Prostate gland (tissue), 2 donors: ENCODE measurements at regions not wholly inside any gene's neighbourhood (a gene's known extent, or its start where the extent isn't known, plus 50 kb on each side); places are given as distances from the start of the nearest gene placed in this dataset.
"Not testable (repeated sequence)": the region's sequence is repeated elsewhere in the genome, so short reads cannot be mapped to it uniquely, and the experiment has no call there.

Experiments
- DNase-seq: peaks from one replicate; pipeline ENCODE4 v3.0.0-alpha.2; 2019; ENCODE audit warnings: low spot score
- H3K27ac ChIP-seq, 2 donors: fragments of 200-600 bp; sonication (generic); 2 replicates each; pipeline ENCODE4 v1.5.1; 2017 to 2019
- H3K27me3 ChIP-seq: fragments of 200-600 bp; sonication (generic); replicated peaks from 2 replicates; pipeline ENCODE4 v1.5.1; 2019; ENCODE audit not compliant: insufficient read depth
- H3K36me3 ChIP-seq, 2 donors: fragments of 200-600 bp; sonication (generic); 1 replicate in 1 of 2; 2 replicates in 1 of 2; pipeline versions ENCODE4 v1.5.1 to v1.8.1; 2017 to 2019
- H3K4me1 ChIP-seq: fragments of 200-600 bp; sonication (generic); replicated peaks from 2 replicates; pipeline ENCODE4 v1.5.1; 2019
- H3K4me3 ChIP-seq, 2 donors: fragments of 200-600 bp; sonication (generic); 2 replicates each; pipeline ENCODE4 v1.5.1; 2017 to 2019
- H3K9me3 ChIP-seq: fragments of 200-600 bp; sonication (generic); 2 replicates; pipeline ENCODE4 v1.5.1; 2017
- POLR2A ChIP-seq: fragments of 450-650 bp; IDR thresholded peaks from one replicate; pipeline ENCODE4 v1.6.1; 2016; ENCODE audit warnings: antibody characterized with exemption, mild to moderate bottlenecking
- POLR2AphosphoS5 ChIP-seq: sonication (generic); formaldehyde crosslinking; IDR thresholded peaks from one replicate; pipeline ENCODE4 v1.6.1; 2017; ENCODE audit warnings: antibody characterized with exemption
- WGBS: methylation state at CpG from one replicate; pipeline ENCODE4 v1.1.5; 2018; 5-methylcytosine and 5-hydroxymethylcytosine counted together
- intact Hi-C: fragments of 100-400 bp; cut with DNase I; formaldehyde crosslinking; loops from one replicate; pipeline ENCODE4 v1.14.2; 2022
- TF ChIP-seq, protein P1 (sequence below), 4 experiments: fragments of 200-600 bp in 2 of 4; fragments of 450-650 bp in 2 of 4; sonication (generic) in 2 of 4; IDR thresholded peaks; 1 replicate in 3 of 4; 2 replicates in 1 of 4; pipeline ENCODE4 v1.5.1; 2016 to 2019; ENCODE audit warnings: antibody characterized with exemption in 4 of 4, mild to moderate bottlenecking in 2 of 4, moderate library complexity in 2 of 4

- DNase-seq = no peak
- no peak overlapping the region for H3K4me3 ChIP-seq
- no peak for TF ChIP-seq POLR2AphosphoS5
- TF ChIP-seq POLR2A = no peak
- no peaks in the 10 kb centered on the region for H3K4me1 ChIP-seq
- no peaks in the 10 kb centered on the region for H3K27me3 ChIP-seq
- H3K27ac ChIP-seq = no peak overlapping the region
- H3K9me3 ChIP-seq = no peaks in the 10 kb centered on the region
- intact Hi-C loops = no loop called here
- H3K36me3 ChIP-seq = no peaks in the 10 kb centered on the region
Measured at GRCh38 chrY:7543506-7543905, 632.0 kb upstream of the AMELY start.

GRCh38 chrY:7542256-7542858 lies 630.8 kb upstream of the AMELY start:
- DNase-seq = no peak
- TF ChIP-seq POLR2A (no peak), POLR2AphosphoS5 (no peak)
- TF ChIP-seq, protein P1, sequence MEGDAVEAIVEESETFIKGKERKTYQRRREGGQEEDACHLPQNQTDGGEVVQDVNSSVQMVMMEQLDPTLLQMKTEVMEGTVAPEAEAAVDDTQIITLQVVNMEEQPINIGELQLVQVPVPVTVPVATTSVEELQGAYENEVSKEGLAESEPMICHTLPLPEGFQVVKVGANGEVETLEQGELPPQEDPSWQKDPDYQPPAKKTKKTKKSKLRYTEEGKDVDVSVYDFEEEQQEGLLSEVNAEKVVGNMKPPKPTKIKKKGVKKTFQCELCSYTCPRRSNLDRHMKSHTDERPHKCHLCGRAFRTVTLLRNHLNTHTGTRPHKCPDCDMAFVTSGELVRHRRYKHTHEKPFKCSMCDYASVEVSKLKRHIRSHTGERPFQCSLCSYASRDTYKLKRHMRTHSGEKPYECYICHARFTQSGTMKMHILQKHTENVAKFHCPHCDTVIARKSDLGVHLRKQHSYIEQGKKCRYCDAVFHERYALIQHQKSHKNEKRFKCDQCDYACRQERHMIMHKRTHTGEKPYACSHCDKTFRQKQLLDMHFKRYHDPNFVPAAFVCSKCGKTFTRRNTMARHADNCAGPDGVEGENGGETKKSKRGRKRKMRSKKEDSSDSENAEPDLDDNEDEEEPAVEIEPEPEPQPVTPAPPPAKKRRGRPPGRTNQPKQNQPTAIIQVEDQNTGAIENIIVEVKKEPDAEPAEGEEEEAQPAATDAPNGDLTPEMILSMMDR (IDR thresholded peaks at IDR 0.05) = no peak

GRCh38 chrY:7529396-7529795 lies 617.8 kb upstream of the AMELY start:
- Histone ChIP-seq H3K27me3 (no peaks in the 10 kb centered on the region), H3K27ac (no peak overlapping the region), H3K4me3 (no peak overlapping the region), H3K36me3 (no peaks in the 10 kb centered on the region), H3K4me1 (no peaks in the 10 kb centered on the region), H3K9me3 (no peaks in the 10 kb centered on the region)
- DNase-seq = peak; percentile 29
- 51% methylated on average over 2 of the region's 2 CpGs for WGBS
- intact Hi-C loops = no loop called here
- TF ChIP-seq, protein P1 (IDR thresholded peaks at IDR 0.05) = no peak
- peak; percentile 53 for TF ChIP-seq POLR2AphosphoS5
- no peak for TF ChIP-seq POLR2A

More at GRCh38 chrY:7542256-7542858, 630.8 kb upstream of the AMELY start:
- H3K36me3 ChIP-seq = no peaks in the 10 kb centered on the region
- H3K27ac ChIP-seq = no peak overlapping the region
- intact Hi-C loops = no loop called here
- 81% methylated on average over 2 of the region's 2 CpGs for WGBS
- H3K27me3 ChIP-seq = no peaks in the 10 kb centered on the region
- H3K4me3 ChIP-seq = no peak overlapping the region
- no peaks in the 10 kb centered on the region for H3K9me3 ChIP-seq
- H3K4me1 ChIP-seq = no peaks in the 10 kb centered on the region

DNA sequence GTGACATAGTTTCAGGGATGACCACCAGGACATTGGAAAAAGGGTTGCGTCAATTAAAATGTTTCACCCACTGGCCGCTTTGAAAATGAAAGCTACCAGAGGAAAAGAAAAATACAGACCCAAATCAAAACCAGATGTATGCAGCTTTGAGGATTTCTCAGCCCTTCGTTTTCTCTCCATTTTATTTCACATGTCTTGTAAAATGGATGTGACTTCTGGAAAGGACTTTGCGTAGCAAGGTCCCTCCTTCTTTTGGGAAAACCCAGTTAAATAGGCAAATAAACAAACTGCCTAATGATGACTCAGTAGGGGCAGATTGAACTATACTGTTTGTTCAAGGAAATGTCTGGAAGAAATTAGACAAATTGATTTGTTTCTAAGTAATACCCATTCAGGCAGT lies 616.0 kb upstream of the AMELY start:
- peak overlapping the region in 1 of 2 donors; percentile 19 for H3K27ac ChIP-seq
- WGBS = 46% methylated on average over 4 of the region's 4 CpGs
- H3K9me3 ChIP-seq, DNase-seq, H3K27me3 ChIP-seq, H3K4me1 ChIP-seq, H3K4me3 ChIP-seq, H3K36me3 ChIP-seq, intact Hi-C loops: not testable (repeated sequence)
- peak; percentile 13 for TF ChIP-seq POLR2AphosphoS5

- no peaks in the 10 kb centered on the region for H3K27me3 ChIP-seq
- no peak overlapping the region for H3K27ac ChIP-seq
- intact Hi-C loops = no loop called here
- no peaks in the 10 kb centered on the region for H3K9me3 ChIP-seq
- H3K4me1 ChIP-seq = no peaks in the 10 kb centered on the region
- no peak overlapping the region for H3K4me3 ChIP-seq
- no peaks in the 10 kb centered on the region for H3K36me3 ChIP-seq
- no peak for DNase-seq
- 100% methylated on average over 1 of the region's 1 CpG for WGBS
- TF ChIP-seq POLR2A (no peak), POLR2AphosphoS5 (no peak)
- TF ChIP-seq, protein P1 (IDR thresholded peaks at IDR 0.05) = no peak
Measured at GRCh38 chrY:7518387-7518786, 606.8 kb upstream of the AMELY start.

- WGBS = 49% methylated on average over 3 of the region's 3 CpGs
- TF ChIP-seq, protein P1 (IDR thresholded peaks at IDR 0.05) = no peak
- TF ChIP-seq POLR2A (no peak), POLR2AphosphoS5 (no peak)
- H3K27me3 ChIP-seq = no peaks in the 10 kb centered on the region
- no peaks in the 10 kb centered on the region for H3K4me1 ChIP-seq
- H3K27ac ChIP-seq = no peak overlapping the region
- H3K36me3 ChIP-seq = no peaks in the 10 kb centered on the region
- H3K9me3 ChIP-seq = no peaks in the 10 kb centered on the region
- no peak overlapping the region for H3K4me3 ChIP-seq
- DNase-seq = no peak
- intact Hi-C loops = no loop called here
Measured at GRCh38 chrY:7516268-7516667, 604.7 kb upstream of the AMELY start.
